Mucosa of descending colon (tissue), 3 donors: ENCODE measurements at regions not wholly inside any gene's neighbourhood (a gene's known extent, or its start where the extent isn't known, plus 50 kb on each side); places are given as distances from the start of the nearest gene placed in this dataset.

Source experiments
- ATAC-seq: fragments of 200-7000 bp; cut with Tn5 transposase; one replicate; pipeline ENCODE4 v1.9.1; 2020; ENCODE audit warnings: mild to moderate bottlenecking, moderate library complexity
- DNase-seq, 3 donors: peaks; one replicate each; pipeline ENCODE4 v3.0.0-alpha.2; 2020
- H3K36me3 ChIP-seq: fragments of 200-600 bp; one replicate; pipeline ENCODE4 v1.8.0; 2021; ENCODE audit warnings: low read depth, mild to moderate bottlenecking
- H3K4me1 ChIP-seq: fragments of 200-600 bp; one replicate; pipeline ENCODE4 v1.8.0; 2021; ENCODE audit warnings: low read depth, mild to moderate bottlenecking
- H3K4me3 ChIP-seq: fragments of 200-600 bp; one replicate; pipeline ENCODE4 v1.8.0; 2021; ENCODE audit warnings: mild to moderate bottlenecking
- H3K9me3 ChIP-seq: fragments of 200-600 bp; one replicate; pipeline ENCODE4 v1.8.0; 2021; ENCODE audit warnings: mild to moderate bottlenecking
- CTCF ChIP-seq: fragments of 200-600 bp; IDR thresholded peaks from one replicate; pipeline ENCODE4 v1.8.0; 2022; ENCODE audit warnings: antibody characterized with exemption, mild to moderate bottlenecking
- intact Hi-C, 2 donors: fragments of 100-400 bp; cut with DNase I in 1 of 2; cut with micrococcal nuclease in 1 of 2; formaldehyde crosslinking; loops; one replicate each; pipeline versions ENCODE4 v1.11.0 to v1.11.1; 2022; cut with DNase I, micrococcal nuclease
- donor health status: DM: no; HTN: no; CAD: no; lungs with moderate emphysema.
- donor health status: DM: no; HTN: no; CAD: no.
- donor health status: DM: no; HTN: yes; CAD: no.

- Histone ChIP-seq H3K4me3 (no peak overlapping the region), H3K4me1 (no peaks in the 10 kb centered on the region), H3K9me3 (no peaks in the 10 kb centered on the region), H3K36me3 (no peaks in the 10 kb centered on the region)
- TF ChIP-seq CTCF: no peak
- ATAC-seq (no peak), DNase-seq (no peak)
- intact Hi-C loops: no loop called here
Measured at GRCh38 chr6:141498977-141499376, 633.7 kb upstream of the GJE1 start.

GRCh38 chr6:141492521-141493284, 640.0 kb upstream of the GJE1 start:
- no peak overlapping the region for H3K4me3 ChIP-seq
- no peaks in the 10 kb centered on the region for H3K36me3 ChIP-seq
- no peak for TF ChIP-seq CTCF
- H3K4me1 ChIP-seq: no peaks in the 10 kb centered on the region
- H3K9me3 ChIP-seq: no peaks in the 10 kb centered on the region
- intact Hi-C loops: no loop called here
- ATAC-seq: no peak
- DNase-seq: no peak

GRCh38 chr6:141491684-141492083, 641.0 kb upstream of the GJE1 start:
- Histone ChIP-seq H3K4me3 (no peak overlapping the region), H3K4me1 (no peaks in the 10 kb centered on the region), H3K9me3 (no peaks in the 10 kb centered on the region), H3K36me3 (no peaks in the 10 kb centered on the region)
- DNase-seq (no peak), ATAC-seq (no peak)
- no peak for TF ChIP-seq CTCF
- intact Hi-C loops: no loop called here

GRCh38 chr6:141490982-141491381, 641.7 kb upstream of the GJE1 start:
- H3K4me3 ChIP-seq: no peak overlapping the region
- H3K4me1 ChIP-seq: no peaks in the 10 kb centered on the region
- ATAC-seq: no peak
- TF ChIP-seq CTCF: no peak
- no peak for DNase-seq
- no peaks in the 10 kb centered on the region for H3K36me3 ChIP-seq
- no peaks in the 10 kb centered on the region for H3K9me3 ChIP-seq
- intact Hi-C loops: no loop called here

GRCh38 chr6:141488488-141488887, 644.2 kb upstream of the GJE1 start:
- no peak for DNase-seq
- no peak for ATAC-seq
- Histone ChIP-seq H3K4me1 (no peaks in the 10 kb centered on the region), H3K4me3 (no peak overlapping the region), H3K9me3 (no peaks in the 10 kb centered on the region), H3K36me3 (no peaks in the 10 kb centered on the region)
- TF ChIP-seq CTCF: no peak
- intact Hi-C loops: no loop called here

GRCh38 chr6:141486942-141487341, 645.8 kb upstream of the GJE1 start:
- intact Hi-C loops: no loop called here
- no peak for TF ChIP-seq CTCF
- DNase-seq: no peak
- H3K9me3 ChIP-seq: no peaks in the 10 kb centered on the region
- no peak overlapping the region for H3K4me3 ChIP-seq
- no peak for ATAC-seq
- H3K4me1 ChIP-seq: no peaks in the 10 kb centered on the region
- no peaks in the 10 kb centered on the region for H3K36me3 ChIP-seq
